PC-9 (cell line): ENCODE measurements at regions not wholly inside any gene's neighbourhood (a gene's known extent, or its start where the extent isn't known, plus 50 kb on each side); places are given as distances from the start of the nearest gene placed in this dataset.

Experiments
- EZH2 ChIP-seq: fragments of 200-600 bp; sonication (generic); IDR thresholded peaks from 2 replicates; pipeline ENCODE4 v1.8.0; 2017; ENCODE audit warnings: antibody characterized with exemption, low read depth
- TF ChIP-seq, protein P1 (sequence below): fragments of 200-600 bp; sonication (generic); conservative IDR thresholded peaks from 2 replicates; pipeline ENCODE4 v1.6.1; 2017; ENCODE audit warnings: mixed run types, antibody characterized with exemption, mild to moderate bottlenecking, moderate library complexity

DNA sequence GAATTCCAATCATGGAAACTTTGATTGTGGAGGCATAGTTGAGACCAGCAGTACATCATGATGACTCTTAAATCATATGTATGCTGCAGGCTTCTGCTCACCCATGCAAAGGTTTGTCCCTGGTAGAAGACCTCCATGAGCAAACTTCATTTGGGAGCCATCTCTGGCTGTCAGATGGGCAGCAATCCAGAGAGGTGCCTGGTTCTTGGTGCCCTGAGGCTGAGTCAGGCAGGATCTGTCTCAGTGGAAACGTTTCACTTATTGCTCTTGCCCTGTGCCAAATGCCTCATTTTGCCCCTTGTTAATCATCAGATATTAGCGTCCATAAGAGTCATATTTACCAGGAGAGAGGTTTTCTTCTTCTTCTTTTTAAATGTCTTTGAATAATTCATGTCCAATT, 151.5 kb upstream of the CELF4 start:
- TF ChIP-seq, protein P1, sequence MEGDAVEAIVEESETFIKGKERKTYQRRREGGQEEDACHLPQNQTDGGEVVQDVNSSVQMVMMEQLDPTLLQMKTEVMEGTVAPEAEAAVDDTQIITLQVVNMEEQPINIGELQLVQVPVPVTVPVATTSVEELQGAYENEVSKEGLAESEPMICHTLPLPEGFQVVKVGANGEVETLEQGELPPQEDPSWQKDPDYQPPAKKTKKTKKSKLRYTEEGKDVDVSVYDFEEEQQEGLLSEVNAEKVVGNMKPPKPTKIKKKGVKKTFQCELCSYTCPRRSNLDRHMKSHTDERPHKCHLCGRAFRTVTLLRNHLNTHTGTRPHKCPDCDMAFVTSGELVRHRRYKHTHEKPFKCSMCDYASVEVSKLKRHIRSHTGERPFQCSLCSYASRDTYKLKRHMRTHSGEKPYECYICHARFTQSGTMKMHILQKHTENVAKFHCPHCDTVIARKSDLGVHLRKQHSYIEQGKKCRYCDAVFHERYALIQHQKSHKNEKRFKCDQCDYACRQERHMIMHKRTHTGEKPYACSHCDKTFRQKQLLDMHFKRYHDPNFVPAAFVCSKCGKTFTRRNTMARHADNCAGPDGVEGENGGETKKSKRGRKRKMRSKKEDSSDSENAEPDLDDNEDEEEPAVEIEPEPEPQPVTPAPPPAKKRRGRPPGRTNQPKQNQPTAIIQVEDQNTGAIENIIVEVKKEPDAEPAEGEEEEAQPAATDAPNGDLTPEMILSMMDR = no peak
- TF ChIP-seq EZH2 = no peak
